ENCODE measurements at regions not wholly inside any gene's neighbourhood (a gene's known extent, or its start where the extent isn't known, plus 50 kb on each side); places are given as distances from the start of the nearest gene placed in this dataset.

DNA sequence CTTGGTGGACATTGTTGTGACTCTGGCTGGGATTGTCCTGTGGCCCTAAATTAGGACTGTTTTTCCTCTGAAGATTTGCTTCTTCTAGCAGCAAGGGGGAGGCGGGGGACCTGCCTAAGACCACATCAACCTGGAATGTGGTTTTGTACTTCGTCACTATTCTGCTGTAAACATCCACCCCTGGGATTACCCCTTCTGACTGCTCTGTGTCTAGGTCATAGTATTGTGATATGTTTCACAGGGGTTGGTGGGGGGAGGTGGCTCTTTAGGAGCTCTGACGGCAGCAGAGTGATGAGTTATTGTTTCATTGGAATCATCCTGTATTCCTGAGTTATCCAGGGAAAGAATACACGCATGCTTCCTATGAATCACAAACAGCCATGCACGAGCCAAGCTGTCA is 226.4 kb upstream of the MYT1L start:
- DNase-seq = no peak

DNA sequence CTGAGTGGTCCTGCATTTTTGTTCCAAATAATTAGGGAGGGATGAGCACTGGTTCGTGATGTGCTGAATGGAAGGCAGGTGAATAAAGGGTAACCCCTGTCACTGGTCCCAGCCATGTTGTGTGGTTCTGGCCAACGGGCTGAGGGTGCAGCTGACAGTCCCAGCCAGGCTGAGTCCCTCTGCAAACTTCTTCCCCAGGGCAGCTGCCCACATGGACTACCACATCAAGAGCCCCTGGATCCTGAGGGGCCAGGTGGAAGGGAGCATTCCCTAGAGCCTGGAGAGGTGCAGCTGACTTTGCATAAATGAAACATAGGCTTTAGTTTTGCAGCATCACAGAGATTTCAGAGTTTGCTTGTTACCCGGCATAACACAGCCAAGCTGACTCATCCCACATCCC is 219.8 kb upstream of the MYT1L start:
- no peak for DNase-seq

DNA sequence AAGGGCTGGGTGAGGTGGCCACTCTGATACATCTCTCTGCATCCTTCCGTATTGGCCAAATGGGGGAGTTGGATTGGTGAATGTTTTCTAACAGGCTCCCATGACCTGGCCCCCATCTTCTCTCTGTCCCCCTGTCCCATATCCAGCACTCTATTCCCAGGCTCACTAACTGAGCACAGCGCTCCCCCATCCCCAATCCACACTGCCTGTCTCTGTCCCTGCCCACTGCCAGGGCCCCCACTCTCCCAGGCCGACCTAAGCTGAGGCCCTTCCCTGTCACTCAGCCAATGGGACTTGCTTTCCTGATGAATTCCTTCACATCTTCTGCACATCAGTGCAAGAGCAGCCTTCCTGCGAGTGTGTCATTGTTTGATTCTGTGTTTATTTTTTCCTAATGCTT is 216.8 kb upstream of the MYT1L start:
- no peak for DNase-seq

DNA sequence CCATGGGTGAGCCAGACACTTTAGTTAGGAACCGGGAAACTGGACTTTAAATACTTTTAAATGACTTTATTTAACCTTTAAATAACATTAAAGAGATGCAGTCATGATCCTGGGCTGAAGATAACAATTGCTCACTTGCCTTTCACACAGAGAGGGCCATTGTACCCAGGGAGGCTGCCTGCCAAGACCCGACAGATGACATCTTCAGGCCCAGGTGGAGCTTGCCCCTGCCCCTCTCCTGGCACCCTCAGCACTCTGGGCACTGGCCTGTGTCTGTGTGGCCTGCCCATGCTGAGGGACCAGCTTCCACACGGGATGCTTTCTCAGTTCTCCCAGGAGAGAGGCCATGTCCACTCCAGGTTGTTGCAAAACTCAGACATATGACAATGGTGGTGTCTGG is 216.4 kb upstream of the MYT1L start:
- DNase-seq = no peak

DNA sequence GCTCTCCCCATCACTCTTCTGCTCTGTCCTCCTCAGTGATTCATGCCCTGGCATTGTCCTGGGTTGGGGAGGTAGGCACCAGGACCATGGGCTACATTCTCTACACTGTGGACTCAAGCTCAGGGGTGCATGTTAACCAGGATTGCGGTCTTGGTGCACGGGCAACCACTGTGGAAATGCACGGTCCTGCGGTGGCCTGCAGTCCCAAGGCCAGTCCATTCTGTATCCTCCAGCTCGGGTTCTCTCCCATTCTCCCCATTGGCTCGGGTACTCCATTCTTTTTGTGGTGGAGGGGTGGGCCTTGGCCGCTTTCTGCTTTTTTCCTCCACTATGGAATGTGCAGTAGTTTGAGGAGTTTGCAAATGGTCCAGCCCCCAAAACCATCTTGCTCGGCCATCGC is 215.0 kb upstream of the MYT1L start:
- no peak for DNase-seq

DNA sequence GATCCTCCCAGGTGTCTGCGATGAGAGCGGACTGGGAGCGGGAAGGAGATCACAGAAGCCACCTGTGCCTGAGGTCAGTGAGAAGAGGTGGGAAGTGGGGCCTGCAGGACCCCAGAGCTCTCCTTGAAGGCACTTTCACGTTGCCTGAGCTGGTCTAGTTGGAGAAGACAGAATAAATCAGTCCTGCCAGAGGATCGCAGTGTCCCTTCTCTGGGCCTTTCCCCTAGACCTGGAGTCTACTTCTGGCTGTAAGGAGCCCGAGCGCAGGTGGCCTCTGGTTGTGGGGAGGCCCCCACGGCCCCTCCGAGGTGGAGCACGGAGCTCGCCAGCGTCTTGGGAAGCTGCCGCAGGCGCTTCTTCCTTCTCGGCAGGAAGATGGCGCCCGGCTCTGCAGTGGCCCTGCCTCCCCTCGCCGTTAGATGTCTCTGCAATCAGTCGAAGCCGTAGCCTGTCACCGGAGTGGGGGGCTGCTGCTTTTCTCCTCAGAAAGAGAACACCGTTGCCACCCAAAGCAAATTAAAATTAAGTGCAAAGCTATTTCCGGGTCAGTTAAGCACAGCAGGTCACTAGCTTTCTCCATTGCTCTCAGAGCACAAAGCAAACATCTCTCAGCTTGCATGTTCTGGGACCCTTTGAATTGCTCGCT is 212.0 kb upstream of the MYT1L start:
- no peak for DNase-seq

DNA sequence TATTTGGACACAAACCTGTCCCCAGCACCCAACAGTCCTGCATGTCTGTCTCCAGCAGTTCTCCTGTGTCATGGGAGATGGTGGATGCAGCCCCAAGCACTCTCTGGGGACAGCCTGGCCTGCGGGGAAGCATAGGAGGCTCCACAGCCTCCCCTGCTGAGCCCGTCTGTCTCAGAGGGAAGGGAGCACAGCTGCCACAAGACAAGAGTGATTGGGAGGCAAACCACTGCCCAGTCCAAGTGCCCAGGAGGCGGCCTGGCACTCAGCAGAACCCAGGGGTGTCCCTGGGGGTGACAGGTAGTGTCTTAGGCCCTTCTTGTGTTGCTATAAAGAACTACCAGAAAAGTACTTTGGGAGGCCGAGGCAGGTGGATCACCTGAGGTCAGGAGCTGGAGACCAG is 211.2 kb upstream of the MYT1L start:
- DNase-seq = no peak

DNA sequence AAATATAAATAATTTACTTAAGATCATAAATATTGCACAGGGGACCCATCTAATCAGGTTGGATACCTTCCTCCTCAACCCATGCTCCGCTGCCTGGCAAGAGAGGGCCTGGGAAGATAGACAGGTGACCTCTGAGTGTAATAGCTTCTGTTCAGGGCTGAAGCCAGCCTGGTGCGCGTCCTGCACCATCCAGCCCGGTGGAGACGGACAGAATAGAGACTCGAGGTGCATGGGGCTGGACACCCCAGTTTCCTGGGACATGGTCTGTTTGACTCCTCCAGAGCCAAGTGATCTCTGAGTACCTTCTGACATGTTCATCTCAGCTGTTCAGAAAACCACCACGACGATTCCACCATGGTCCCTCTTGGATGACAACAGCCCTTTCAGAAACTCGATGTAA is 209.3 kb upstream of the MYT1L start:
- no peak for DNase-seq

DNA sequence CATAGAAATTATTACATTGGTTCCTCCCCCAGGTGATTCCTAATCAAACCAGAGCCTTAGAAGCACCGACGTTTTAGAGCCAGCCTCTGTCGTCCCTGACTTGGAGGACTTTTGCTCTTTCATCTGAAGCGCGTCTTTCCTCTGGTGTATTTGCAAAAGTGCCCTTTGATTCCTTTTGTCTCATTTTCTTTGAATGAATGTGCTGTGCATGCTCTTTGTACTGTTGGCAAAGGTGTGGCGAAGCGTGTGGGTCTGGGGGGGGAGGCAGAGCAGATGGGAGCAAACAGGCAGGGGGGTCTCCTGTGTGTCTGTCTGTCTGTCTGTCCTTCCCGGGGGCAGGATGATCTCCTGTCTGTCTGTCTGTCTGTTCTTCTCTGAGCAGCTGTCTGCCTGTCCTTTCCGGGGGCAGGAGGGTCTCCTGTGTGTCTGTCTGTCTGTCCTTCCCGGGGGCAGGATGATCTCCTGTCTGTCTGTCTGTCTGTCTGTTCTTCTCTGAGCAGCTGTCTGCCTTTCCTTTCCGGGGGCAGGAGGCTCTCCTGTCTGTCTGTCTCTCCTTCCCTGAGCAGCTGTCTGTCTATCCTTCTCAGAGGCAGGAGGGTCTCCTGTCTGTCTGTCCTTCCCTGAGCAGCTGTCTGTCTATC is 205.5 kb upstream of the MYT1L start:
- no peak for DNase-seq

DNA sequence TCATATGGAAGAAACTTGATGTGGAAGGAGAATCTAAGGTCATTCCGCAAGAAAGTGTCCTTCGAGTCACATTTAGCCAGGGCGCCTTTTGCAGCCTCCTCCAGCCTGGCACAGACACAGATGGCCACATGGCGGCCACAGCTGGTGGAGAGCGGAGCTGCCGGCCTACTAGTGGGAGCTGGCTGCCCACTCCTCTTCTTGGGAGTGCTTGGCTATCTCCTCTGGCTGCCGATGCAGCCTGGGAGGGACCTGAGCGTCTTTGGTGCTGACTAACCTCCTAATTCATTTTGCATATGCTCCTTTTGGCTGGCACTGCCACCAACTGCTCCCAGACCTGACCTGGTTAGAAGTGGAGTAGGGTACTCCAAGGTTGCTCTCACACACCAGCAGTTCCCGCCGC is 199.3 kb upstream of the MYT1L start:
- no peak for DNase-seq

DNA sequence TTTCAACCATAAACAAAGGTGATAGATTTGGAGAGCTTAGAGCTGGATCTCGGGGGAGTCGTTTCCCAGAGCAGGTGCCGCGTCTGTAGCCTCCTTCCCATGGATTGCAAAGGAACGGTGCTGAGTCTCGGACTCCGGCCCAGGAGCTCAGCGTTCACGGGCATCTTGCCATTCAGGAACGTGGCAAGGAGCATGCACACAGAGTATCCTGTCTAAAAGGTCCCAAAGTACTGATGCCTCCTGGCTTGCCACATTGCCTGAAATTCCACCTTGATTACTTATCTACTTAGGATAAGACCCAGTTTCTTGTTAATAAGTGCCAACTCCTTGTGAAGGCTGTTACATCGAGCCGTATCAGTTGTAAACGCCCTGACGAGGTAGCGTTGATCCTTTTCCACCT is 197.8 kb upstream of the MYT1L start:
- DNase-seq = no peak

DNA sequence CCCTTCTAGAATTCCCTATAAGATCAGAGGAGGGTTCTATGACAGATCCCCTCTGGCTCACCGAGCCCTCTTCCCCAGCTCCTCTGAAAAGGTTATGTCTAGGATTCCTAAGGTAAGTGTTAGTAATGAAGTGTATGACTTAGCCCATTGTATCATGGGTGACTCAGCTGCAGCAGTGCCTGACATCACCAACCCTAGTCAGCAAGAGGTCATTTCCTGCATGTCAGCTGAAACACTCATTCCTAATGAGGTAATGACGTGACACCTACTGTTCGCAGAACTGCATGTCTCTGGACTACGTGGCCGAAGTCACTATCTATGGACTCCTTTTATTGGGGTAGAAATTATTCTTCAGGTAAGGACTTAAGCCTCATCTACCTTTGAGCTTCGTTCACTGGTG is 196.1 kb upstream of the MYT1L start:
- DNase-seq = no peak

DNA sequence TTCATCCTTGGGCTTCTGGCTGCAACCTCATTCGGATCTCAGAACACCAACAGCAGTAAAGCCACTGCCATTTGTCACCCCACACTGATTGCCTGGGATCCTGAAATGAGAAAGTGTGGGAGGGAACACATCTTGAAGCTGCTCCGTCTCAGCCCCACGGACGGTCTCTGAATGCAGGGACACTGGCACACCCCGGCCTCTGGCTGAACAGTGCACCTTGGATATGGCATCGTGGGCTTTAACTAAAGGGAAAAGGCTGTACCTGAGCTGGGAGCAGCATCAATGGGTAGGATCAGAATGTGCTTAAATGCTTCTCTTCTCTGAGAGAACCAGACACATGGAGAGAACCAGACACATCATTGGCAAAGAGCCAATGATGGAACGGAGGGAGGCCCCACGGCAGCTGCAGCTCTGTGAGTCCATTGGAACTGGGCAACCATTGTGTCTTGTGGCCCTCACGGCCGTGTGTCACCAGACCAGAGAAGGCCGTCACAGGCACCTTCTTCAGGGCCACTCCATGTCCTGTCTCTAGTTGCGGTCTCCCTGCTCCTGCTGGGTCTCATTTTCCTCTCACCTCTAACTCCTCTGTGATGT is 193.4 kb upstream of the MYT1L start:
- DNase-seq = no peak

DNA sequence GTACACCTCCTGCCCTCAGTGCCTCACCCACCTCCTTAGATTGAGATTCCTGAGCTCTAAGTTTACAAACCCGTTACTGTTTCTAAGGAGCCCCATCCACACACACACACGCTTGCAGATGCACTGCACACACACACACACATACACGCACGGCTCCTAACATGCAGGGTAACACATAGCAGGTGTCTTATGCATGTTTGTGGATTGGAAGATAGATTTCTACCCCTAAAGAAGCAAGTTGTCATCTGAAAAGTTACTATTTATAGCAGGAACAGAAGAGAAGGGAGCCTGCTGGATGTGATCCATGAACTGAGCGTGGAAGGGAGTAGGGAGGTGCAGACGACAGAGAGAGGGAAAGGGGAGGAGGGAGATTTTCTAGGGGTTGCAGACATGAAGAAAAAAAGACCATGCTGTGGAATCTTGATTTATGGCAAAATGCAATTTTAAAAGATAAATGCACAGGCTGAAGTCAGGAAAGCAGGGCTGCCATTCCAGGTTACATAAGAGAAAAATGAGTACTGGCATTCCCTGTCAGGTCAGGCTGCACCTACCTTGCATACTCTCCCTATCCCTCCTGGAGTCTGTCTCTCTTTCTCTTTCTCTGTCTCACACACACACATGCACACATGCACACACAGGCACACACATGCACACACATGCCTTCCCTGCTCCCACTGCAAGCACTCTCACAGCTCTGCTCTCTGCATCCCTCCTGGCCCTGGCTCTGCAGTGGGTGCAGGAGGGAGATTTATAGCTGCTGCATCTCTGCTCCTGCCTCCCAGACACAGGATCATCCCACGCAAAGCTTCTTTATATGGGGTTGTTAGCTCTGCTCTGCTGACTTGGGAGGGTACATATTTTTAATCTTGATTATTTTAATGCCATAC is 192.6 kb upstream of the MYT1L start:
- no peak for DNase-seq

DNA sequence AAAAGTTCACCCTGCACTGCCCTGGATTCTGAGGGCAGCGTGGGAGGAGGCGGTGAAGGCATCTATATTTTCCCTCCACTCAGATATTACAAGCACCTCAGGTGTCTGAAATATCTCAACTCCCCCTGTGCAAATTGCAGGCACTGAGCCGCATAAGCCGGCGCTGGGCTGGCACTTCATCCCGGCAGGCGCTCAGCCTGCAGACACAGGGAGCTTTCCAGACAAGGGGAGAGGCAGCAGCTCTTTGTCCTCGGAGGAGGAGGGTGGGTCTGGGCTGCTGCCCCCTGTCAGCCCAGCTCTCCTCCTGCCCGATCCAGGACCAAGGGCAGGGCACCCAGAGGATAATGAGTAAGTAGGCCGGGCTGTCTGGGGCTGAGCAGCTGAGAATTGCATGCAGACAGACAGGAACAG is 189.3 kb upstream of the MYT1L start:
- DNase-seq = no peak

DNA sequence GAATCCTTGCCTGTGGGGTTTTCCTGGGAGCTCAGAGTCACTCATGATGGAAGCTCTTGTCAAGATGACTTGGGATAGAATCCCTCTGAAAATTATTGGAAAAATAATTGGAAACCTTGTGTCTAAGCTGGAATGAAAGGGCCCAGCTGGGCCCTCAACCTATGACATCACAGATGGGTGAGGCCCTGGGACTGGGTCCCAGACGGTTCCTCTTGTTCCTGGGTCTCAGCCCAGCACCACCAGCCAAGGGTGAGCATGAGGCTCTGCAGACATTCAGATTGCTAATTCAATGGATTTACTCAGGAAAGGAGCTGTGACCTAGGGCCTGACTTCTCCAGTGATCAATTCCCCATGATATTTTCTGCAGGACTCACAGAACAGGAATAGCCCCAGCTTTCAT is 188.3 kb upstream of the MYT1L start:
- DNase-seq = no peak

DNA sequence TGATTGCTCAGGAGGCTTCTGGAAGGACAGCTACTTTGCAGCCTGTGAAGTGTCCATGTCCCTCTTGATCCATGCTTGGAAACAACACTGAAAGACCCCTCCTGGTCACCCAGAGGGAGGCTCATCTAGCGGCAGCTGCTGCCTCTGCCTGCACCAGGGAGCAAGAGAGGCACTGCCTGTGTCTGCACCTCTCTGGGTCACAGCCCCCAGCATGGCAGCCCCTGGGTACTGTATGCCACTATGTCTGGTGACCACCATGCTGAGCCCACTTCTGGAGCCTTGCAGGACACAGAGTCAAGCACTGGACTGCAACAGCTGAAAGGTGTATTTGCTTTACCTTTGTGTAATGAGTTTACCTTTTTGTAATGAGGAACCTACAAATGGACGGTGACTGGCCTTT is 186.3 kb upstream of the MYT1L start:
- no peak for DNase-seq

DNA sequence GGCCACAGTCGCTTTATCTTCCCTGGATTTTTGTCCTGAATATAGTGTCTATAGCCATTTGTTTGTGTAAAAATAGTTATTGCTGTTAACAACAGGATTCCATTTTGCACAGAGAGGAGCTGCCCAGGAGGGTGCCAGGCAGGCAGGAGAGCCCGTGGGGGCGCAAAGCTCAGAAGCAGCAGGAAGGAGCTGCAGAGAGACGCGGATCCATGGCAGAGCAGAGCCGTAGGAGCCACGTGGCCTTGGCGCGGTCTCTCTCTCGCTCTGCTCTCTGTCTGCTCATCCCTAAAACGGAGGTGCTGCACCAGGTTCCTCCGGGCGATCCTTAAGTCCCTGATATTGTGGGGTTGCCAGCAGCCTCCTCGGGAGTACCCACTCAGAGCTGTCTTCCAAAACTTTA is 185.3 kb upstream of the MYT1L start:
- DNase-seq = no peak

DNA sequence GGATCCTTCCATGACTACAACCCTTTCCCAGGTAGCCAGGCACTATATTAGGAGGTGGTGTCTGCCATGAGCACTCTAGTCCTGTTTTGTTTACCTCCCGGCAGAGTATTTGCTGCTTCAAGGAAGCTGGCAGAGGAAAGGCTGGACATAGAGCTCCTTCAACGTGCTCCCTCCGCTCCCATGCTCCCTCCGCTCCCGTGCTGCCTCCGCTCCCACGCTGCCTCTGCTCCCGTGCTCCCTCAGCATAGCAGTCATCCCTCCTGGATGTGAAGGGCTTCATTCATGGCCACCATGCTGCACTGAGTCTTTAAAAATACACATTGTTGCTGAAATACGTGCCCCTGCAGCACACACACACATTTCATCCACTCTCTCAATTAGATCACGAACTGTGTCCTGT is 181.9 kb upstream of the MYT1L start:
- DNase-seq = no peak

DNA sequence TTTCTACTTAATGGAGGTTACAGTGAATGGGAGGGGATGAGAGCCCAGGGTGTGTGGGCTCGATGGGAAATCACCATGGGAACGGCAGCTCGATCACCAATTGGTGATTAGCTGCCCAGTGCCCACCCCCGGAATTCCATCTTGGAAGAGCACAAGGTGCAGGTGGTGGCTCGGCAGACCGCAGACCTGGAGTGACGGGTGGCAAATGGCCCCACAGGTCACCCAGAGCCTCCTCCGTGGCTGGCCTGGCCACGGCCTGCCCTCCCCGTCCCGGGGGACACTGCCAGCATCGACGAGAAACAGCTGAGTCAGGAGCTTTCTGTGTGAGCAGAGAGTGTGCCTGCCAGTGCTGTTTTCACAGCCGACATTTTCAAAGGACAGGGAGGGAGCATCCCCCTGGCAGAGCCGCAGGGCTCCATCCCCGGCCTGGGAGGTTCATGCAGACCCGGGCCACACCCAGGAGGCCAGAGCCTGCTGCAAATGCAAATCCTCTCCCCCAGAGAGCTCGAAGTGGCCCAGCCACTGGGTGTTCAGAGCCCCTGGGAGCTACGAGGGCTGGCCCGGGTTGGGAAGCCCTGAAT is 176.4 kb upstream of the MYT1L start:
- no peak for DNase-seq

DNA sequence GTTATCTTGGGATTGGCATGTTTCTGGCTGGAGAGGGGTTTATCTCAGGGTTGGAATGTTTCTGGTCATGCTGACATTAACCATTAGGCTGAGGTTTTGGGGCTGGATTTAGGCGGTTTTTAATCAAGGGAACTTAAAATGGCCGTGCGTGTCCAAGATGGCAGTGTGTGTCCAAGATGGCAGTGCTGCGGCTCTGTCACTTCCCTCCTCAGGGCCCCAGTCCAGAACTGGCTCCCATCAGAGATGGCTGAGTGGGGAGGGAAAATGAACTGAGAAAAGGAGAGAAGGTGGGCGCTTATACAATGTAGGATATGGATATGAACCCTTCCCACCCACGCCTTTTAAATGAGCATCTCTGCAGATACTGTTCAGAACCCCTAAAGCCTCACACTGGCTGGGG is 175.5 kb upstream of the MYT1L start:
- DNase-seq = no peak

DNA sequence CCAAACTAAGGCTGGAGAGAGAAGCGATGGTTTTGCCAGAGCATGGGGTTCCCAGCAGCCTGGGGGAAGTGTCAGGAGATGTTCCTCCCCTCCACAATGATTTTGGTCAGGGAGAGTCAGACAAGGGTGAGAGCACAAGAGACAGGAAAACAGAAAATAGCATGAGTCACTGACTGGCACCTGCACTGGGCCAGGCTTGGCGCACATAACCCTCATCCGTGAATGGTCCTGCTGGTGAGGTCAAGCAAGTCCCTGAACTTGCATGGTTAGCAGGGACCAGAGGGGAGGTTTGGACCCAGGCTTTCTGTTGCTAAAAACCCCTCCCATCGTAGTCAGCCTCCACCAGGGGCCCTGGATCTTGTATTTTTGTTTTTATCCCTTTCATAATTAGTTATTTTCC is 174.5 kb upstream of the MYT1L start:
- no peak for DNase-seq

DNA sequence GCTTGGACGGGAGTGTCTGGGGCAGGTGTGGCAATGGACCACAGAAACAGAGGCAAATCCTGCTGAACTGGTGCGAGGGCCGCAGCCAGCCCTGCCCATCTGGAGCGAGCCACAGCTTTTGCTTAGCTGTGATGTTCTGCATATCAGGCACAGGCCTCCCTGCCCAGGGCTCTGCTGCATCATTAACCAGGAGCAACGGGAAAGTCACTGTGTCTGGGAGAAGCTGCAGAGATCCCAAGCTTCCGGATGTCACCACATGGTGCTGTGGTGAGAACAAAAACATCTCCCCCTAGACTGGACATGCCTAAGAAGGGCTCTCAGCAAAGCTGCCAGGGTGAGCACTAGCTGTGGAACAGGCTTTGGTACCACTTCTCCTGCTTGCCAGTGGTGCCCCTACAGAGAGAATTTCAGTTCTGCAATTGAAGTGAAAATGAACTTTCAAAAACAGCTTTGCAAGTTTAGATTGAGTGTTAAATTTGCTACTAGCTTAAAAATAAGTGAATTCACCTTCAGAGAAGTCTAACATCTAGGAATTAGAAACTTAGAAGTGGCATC is 172.9 kb upstream of the MYT1L start:
- no peak for DNase-seq
